Upper lobe of left lung (tissue), 6 donors: ENCODE measurements at regions not wholly inside any gene's neighbourhood (a gene's known extent, or its start where the extent isn't known, plus 50 kb on each side); places are given as distances from the start of the nearest gene placed in this dataset.

Source experiments
- ATAC-seq, 2 donors: fragments of 200-7000 bp; cut with Tn5 transposase; one replicate each; pipeline ENCODE4 v1.9.1; 2022; ENCODE audit warnings: mild to moderate bottlenecking in 2 of 2, moderate library complexity in 2 of 2; ENCODE audit not compliant: low FRiP score in 2 of 2
- DNase-seq, 2 donors: peaks; one replicate each; pipeline ENCODE4 v3.0.0-alpha.2; 2019 to 2020
- H3K27ac ChIP-seq, 4 donors: fragments of 200-600 bp; sonication (generic); one replicate each; pipeline ENCODE4 v1.5.1; 2016 to 2019
- H3K27me3 ChIP-seq, 4 donors: fragments of 200-600 bp; sonication (generic); one replicate each; pipeline ENCODE4 v1.5.1; 2017 to 2019
- H3K36me3 ChIP-seq, 4 donors: fragments of 200-600 bp; sonication (generic); one replicate each; pipeline ENCODE4 v1.5.1; 2016 to 2019
- H3K4me1 ChIP-seq, 4 donors: fragments of 200-600 bp; sonication (generic); one replicate each; pipeline ENCODE4 v1.5.1; 2018 to 2019
- H3K4me3 ChIP-seq, 4 donors: fragments of 200-600 bp; sonication (generic); one replicate each; pipeline ENCODE4 v1.5.1; 2017 to 2019; ENCODE audit warnings: mild to moderate bottlenecking in 2 of 4, moderate library complexity in 1 of 4
- H3K9me3 ChIP-seq, 4 donors: fragments of 200-600 bp; sonication (generic); one replicate each; pipeline ENCODE4 v1.5.1; 2018 to 2019
- EP300 ChIP-seq, 4 donors: sonication (generic); formaldehyde crosslinking; IDR thresholded peaks; one replicate each; pipeline ENCODE4 v1.5.1; 2017; ENCODE audit warnings: antibody characterized with exemption in 4 of 4, control low read depth in 2 of 4
- POLR2A ChIP-seq, 4 donors: fragments of 450-650 bp; IDR thresholded peaks; one replicate each; pipeline ENCODE4 v1.5.1; 2016 to 2017; ENCODE audit warnings: antibody characterized with exemption in 4 of 4, mild to moderate bottlenecking in 2 of 4
- POLR2AphosphoS5 ChIP-seq, 2 donors: sonication (generic); formaldehyde crosslinking; IDR thresholded peaks; one replicate each; pipeline ENCODE4 v1.5.1; 2017; ENCODE audit warnings: antibody characterized with exemption in 2 of 2
- WGBS, 2 donors: methylation state at CpG; one replicate each; pipeline ENCODE4 v1.1.5; 2017 to 2018; 5-methylcytosine and 5-hydroxymethylcytosine counted together
- TF ChIP-seq, protein P1 (sequence below), 6 experiments: fragments of 450-650 bp in 4 of 6; fragments of 200-600 bp in 2 of 6; sonication (generic) in 2 of 6; IDR thresholded peaks; one replicate each; pipeline ENCODE4 v1.5.1; 2016 to 2019; ENCODE audit warnings: antibody characterized with exemption in 6 of 6
- donor health status: DM: no; HTN: no; CAD: no; lungs with moderate emphysema.
- donor health status: DM: no; HTN: yes; CAD: no; lungs with severe emphysema.

DNA sequence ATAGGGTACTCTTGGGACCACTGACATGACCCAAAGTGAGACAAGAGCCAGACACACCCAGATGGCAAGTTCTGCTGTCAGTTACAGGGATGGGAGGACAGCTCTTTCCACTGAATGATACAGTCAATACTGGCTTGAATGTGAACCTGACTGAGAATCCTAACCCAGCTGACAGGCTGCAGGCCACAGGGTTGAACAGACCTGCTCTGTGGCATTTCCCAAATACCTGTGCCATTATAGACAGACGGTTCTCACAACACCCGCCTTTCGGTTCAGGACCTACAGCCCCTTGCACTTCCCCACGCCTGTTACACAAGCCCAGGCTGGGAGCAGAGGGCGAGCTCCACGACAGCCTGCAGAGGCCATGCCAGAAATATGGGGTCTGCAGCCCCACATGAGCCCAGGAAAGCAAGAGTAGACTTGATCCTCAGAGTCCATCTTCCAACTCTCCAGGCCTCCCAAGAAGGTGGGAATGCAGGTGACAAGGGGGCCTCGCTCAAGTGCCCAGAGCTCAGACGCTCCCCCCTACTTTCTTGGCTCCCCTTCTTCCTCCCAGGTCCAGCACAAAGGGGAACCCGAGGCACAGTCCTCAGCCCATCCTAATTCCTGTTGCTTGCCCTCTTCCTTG, 314.3 kb downstream of the SOX9 start:
- no peaks in the 10 kb centered on the region for H3K27me3 ChIP-seq
- H3K4me3 ChIP-seq = no peak overlapping the region
- 77 to 84% methylated on average over 9 of the region's 9 CpGs for WGBS, 2 donors
- ATAC-seq (no peak), DNase-seq (no peak)
- no peaks in the 10 kb centered on the region for H3K9me3 ChIP-seq
- H3K36me3 ChIP-seq = no peaks in the 10 kb centered on the region
- TF ChIP-seq POLR2A (IDR thresholded peaks at IDR 0.05) (no peak), EP300 (IDR thresholded peaks at IDR 0.05) (no peak), POLR2AphosphoS5 (IDR thresholded peaks at IDR 0.05) (no peak)
- TF ChIP-seq, protein P1, sequence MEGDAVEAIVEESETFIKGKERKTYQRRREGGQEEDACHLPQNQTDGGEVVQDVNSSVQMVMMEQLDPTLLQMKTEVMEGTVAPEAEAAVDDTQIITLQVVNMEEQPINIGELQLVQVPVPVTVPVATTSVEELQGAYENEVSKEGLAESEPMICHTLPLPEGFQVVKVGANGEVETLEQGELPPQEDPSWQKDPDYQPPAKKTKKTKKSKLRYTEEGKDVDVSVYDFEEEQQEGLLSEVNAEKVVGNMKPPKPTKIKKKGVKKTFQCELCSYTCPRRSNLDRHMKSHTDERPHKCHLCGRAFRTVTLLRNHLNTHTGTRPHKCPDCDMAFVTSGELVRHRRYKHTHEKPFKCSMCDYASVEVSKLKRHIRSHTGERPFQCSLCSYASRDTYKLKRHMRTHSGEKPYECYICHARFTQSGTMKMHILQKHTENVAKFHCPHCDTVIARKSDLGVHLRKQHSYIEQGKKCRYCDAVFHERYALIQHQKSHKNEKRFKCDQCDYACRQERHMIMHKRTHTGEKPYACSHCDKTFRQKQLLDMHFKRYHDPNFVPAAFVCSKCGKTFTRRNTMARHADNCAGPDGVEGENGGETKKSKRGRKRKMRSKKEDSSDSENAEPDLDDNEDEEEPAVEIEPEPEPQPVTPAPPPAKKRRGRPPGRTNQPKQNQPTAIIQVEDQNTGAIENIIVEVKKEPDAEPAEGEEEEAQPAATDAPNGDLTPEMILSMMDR (IDR thresholded peaks at IDR 0.05) = no peak
- no peak overlapping the region for H3K27ac ChIP-seq
- H3K4me1 ChIP-seq = no peaks in the 10 kb centered on the region

DNA sequence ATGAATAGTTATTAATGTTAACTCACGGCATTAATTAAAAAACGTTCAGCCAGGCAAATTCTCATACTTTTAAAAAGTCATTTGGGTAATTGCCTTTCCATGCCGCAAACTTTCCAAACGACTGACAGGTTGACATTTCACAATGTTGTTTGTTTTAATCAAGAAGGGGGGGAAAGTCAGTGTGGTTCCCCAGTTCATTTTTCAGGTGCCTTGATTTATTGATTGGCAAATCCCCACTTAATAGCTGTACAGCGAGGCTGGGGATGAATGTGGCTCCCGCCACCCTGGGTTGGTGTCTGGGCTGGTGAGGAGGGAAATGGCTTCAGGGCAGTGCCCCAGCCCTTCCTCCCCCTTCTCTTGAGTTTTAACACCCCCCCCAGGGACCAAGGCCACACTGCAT, 318.0 kb downstream of the SOX9 start:
- Histone ChIP-seq H3K4me1 (no peaks in the 10 kb centered on the region), H3K9me3 (no peaks in the 10 kb centered on the region), H3K27ac (no peak overlapping the region), H3K36me3 (no peaks in the 10 kb centered on the region), H3K4me3 (no peak overlapping the region), H3K27me3 (no peaks in the 10 kb centered on the region)
- 80 to 93% methylated on average over 6 of the region's 6 CpGs for WGBS, 2 donors
- TF ChIP-seq POLR2AphosphoS5 (IDR thresholded peaks at IDR 0.05) (no peak), EP300 (IDR thresholded peaks at IDR 0.05) (no peak), POLR2A (IDR thresholded peaks at IDR 0.05) (no peak)
- DNase-seq = no peak
- ATAC-seq = no peak

DNA sequence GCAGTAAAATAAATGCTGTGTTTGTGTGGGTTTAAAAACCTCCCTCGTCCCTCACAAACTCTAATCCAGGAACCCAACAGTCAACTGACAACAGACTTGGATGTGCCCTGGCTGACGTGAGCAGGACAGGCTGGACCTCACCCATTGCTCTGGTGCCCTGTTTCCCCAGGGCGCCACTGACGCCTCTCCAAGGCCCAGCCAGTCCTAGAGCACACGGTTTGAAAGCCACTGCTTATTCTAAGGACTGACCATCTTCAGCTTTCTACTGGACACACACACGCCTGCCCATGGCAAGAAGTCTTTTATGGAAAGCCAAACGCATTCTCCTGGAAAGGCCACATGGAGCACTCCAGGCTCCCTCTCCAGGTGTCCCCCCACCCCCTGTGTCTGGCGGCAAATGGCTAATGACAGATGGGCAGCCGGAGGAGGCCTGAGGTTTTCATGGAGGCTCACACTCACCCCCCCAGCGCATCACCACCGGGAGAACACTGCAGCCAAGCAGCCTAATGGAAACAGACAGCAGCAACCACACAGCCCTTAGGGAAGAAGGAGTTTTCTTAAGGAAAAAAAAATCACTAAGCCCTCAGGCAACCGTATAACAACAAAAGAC, 319.2 kb downstream of the SOX9 start:
- 72 to 73% methylated on average over 6 to 12 of the region's 12 CpGs for WGBS, 2 donors
- no peaks in the 10 kb centered on the region for H3K27me3 ChIP-seq
- no peak overlapping the region for H3K27ac ChIP-seq
- ATAC-seq (no peak), DNase-seq (no peak)
- no peak overlapping the region for H3K4me3 ChIP-seq
- no peak for TF ChIP-seq POLR2A (IDR thresholded peaks at IDR 0.05)
- no peak for TF ChIP-seq EP300 (IDR thresholded peaks at IDR 0.05)
- TF ChIP-seq POLR2AphosphoS5 (IDR thresholded peaks at IDR 0.05) = no peak
- TF ChIP-seq, protein P1 (IDR thresholded peaks at IDR 0.05) = no peak
- H3K4me1 ChIP-seq = no peaks in the 10 kb centered on the region
- no peaks in the 10 kb centered on the region for H3K36me3 ChIP-seq
- no peaks in the 10 kb centered on the region for H3K9me3 ChIP-seq

DNA sequence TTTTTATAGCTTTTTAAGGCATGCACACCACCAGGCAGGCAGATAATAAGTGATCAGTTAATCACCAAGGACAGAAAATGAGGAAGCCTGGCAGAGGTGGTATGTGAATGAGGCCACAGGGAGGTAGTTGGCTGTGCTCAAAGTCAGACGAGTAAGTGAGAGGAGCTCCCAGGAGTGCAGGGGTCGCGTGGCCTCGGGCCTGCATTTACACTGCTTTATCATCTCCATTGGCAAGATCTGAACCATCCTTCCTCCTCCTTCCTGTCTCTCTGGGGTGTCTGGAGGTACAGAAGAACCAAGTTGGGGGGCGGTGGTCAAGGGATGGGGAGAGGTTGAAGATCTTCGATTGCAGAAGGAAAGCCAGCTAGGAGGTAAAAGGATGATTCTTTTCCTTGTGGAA, 320.1 kb downstream of the SOX9 start:
- Histone ChIP-seq H3K27ac (no peak overlapping the region), H3K9me3 (no peaks in the 10 kb centered on the region), H3K27me3 (no peaks in the 10 kb centered on the region), H3K4me1 (no peaks in the 10 kb centered on the region), H3K4me3 (no peak overlapping the region), H3K36me3 (no peaks in the 10 kb centered on the region)
- DNase-seq (no peak), ATAC-seq (no peak)
- 82 to 86% methylated on average over 6 of the region's 6 CpGs for WGBS, 2 donors
- TF ChIP-seq POLR2A (IDR thresholded peaks at IDR 0.05) = no peak
- no peak for TF ChIP-seq POLR2AphosphoS5 (IDR thresholded peaks at IDR 0.05)
- TF ChIP-seq EP300 (IDR thresholded peaks at IDR 0.05) = no peak
- TF ChIP-seq, protein P1 (IDR thresholded peaks at IDR 0.05) = no peak

DNA sequence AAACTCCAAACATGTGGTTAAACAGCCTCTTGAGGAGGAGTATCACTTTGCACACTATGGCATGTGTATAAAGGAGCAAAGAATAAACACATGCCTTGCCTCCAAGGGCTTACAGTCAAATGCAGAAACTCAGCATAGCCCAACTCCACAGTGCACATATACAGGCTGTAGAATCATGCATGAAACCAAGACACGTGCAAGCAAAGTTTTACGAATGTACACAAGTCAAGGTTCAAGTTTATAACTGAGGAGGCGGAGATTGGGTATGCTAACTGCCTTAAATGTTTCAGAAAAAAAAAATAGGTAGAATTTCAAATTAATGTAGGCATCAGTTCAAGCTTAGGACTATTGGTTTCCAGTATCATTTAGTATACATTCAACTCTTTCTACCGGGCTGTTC, 321.1 kb downstream of the SOX9 start:
- DNase-seq (no peak), ATAC-seq (no peak)
- 93 to 95% methylated on average over 4 of the region's 4 CpGs for WGBS, 2 donors
- Histone ChIP-seq H3K36me3 (no peaks in the 10 kb centered on the region), H3K27ac (no peak overlapping the region), H3K27me3 (no peaks in the 10 kb centered on the region), H3K4me3 (no peak overlapping the region), H3K9me3 (no peaks in the 10 kb centered on the region), H3K4me1 (no peaks in the 10 kb centered on the region)
- TF ChIP-seq EP300 (IDR thresholded peaks at IDR 0.05) = no peak

DNA sequence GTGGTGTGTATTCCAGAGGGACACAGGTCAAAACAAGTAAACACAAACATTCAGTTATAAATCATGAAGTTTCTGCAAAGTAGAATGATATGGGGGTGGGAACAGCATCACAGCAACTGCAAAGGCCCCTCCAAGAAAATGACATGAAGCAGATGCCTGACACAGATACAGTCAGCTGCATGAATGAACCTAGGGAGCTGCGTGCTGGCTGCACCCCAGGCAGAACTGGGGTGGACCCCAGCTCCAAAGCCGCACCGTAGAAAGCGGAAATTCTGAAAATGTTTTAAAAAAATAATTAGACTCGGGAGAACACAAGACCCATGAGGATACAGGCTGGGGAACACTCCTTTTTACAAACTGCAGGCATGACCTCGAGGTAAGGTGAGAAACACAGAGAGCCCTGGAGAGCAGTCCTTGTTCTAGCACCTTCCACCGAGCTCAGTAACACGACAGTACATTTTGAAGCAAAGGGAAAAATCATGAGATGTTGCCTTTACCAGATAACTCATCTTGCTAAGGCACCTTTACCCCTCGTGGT, 323.8 kb downstream of the SOX9 start:
- 77 to 81% methylated on average over 9 of the region's 9 CpGs for WGBS, 2 donors
- DNase-seq (no peak), ATAC-seq (no peak)
- no peak overlapping the region for H3K27ac ChIP-seq
- H3K4me3 ChIP-seq = no peak overlapping the region
- no peaks in the 10 kb centered on the region for H3K9me3 ChIP-seq
- TF ChIP-seq, protein P1 (IDR thresholded peaks at IDR 0.05) = no peak
- TF ChIP-seq POLR2A (IDR thresholded peaks at IDR 0.05) = no peak
- no peak for TF ChIP-seq EP300 (IDR thresholded peaks at IDR 0.05)
- TF ChIP-seq POLR2AphosphoS5 (IDR thresholded peaks at IDR 0.05) = no peak
- H3K36me3 ChIP-seq = no peaks in the 10 kb centered on the region
- no peaks in the 10 kb centered on the region for H3K27me3 ChIP-seq
- no peaks in the 10 kb centered on the region for H3K4me1 ChIP-seq
